A673 (cell line): ENCODE measurements at regions not wholly inside any gene's neighbourhood (a gene's known extent, or its start where the extent isn't known, plus 50 kb on each side); places are given as distances from the start of the nearest gene placed in this dataset.
"Not testable (repeated sequence)": the region's sequence is repeated elsewhere in the genome, so short reads cannot be mapped to it uniquely, and the experiment has no call there.

Experiments
- BruUV-seq: library from RNA; stranded (reverse); fragments of 400-500 nt; replicated peaks from 2 replicates; lab custom pipeline; 2021; lab: Mats Ljungman, UMichigan
- CTCF ChIA-PET: fragments of 300-600 bp; sonication (Branson Sonifier 250); formaldehyde crosslinking; loops from one replicate; lab custom pipeline; 2022; ENCODE audit warnings: antibody characterized with exemption; lab: Charles Lee
- POLR2A ChIA-PET: fragments of 300-600 bp; sonication (Branson Sonifier 250); formaldehyde crosslinking; loops from one replicate; lab custom pipeline; 2022; ENCODE audit warnings: antibody characterized with exemption; ENCODE audit not compliant: low non-redundant PET; lab: Charles Lee
- DNase-seq: peaks from one replicate; pipeline ENCODE4 v3.0.0-alpha.2; 2015; ENCODE audit warnings: low spot score
- H3K27ac ChIP-seq: fragments of 200-600 bp; sonication (generic); 2 replicates; pipeline ENCODE4 v1.5.1; 2016; ENCODE audit warnings: mixed run types, low read depth, mild to moderate bottlenecking, mixed read lengths, antibody characterized with exemption, low read length; ENCODE audit not compliant: poor library complexity, severe bottlenecking
- H3K27me3 ChIP-seq: fragments of 200-600 bp; sonication (generic); replicated peaks from 2 replicates; pipeline ENCODE4 v1.6.1; 2017; ENCODE audit warnings: mixed run types, low read depth, mild to moderate bottlenecking, mixed read lengths, antibody characterized with exemption, low read length; ENCODE audit not compliant: insufficient read depth, poor library complexity
- H3K36me3 ChIP-seq: fragments of 200-600 bp; sonication (generic); 2 replicates; pipeline ENCODE4 v1.6.1; 2016; ENCODE audit warnings: mixed run types, mild to moderate bottlenecking, mixed read lengths, antibody characterized with exemption, low read length; ENCODE audit not compliant: insufficient read depth, poor library complexity, severe bottlenecking
- H3K4me1 ChIP-seq: fragments of 200-600 bp; sonication (generic); 2 replicates; pipeline ENCODE4 v1.6.1; 2017; ENCODE audit warnings: mixed run types, mild to moderate bottlenecking, mixed read lengths, antibody characterized with exemption, low read length; ENCODE audit not compliant: insufficient read depth, poor library complexity, severe bottlenecking
- H3K4me3 ChIP-seq: fragments of 200-600 bp; sonication (generic); 2 replicates; pipeline ENCODE4 v1.5.1; 2016; ENCODE audit warnings: low read depth, mixed run types, mild to moderate bottlenecking, mixed read lengths, low read length; ENCODE audit not compliant: poor library complexity, severe bottlenecking
- H3K9me3 ChIP-seq: fragments of 200-600 bp; sonication (generic); 2 replicates; pipeline ENCODE4 v1.6.1; 2016; ENCODE audit warnings: mixed run types, low read depth, mild to moderate bottlenecking, mixed read lengths, antibody characterized with exemption, low read length; ENCODE audit not compliant: poor library complexity, severe bottlenecking
- EZH2 ChIP-seq: fragments of 200-600 bp; sonication (generic); IDR thresholded peaks from 2 replicates; pipeline ENCODE4 v1.6.1; 2017; ENCODE audit warnings: borderline replicate concordance, low read depth, mild to moderate bottlenecking, mixed read lengths, antibody characterized with exemption, low read length; ENCODE audit not compliant: poor library complexity, severe bottlenecking
- intact Hi-C: fragments of 100-400 bp; cut with micrococcal nuclease; formaldehyde crosslinking; loops from one replicate; pipeline ENCODE4 v1.10.0; 2022; ENCODE audit not compliant: unreplicated experiment
- TF ChIP-seq, protein P1 (sequence below): fragments of 300-800, 200-600 bp; sonication (generic); conservative IDR thresholded peaks from 2 replicates; pipeline ENCODE4 v1.5.1; 2017; ENCODE audit warnings: low read depth, mild to moderate bottlenecking, antibody characterized with exemption, low read length, moderate library complexity, mixed read lengths

DNA sequence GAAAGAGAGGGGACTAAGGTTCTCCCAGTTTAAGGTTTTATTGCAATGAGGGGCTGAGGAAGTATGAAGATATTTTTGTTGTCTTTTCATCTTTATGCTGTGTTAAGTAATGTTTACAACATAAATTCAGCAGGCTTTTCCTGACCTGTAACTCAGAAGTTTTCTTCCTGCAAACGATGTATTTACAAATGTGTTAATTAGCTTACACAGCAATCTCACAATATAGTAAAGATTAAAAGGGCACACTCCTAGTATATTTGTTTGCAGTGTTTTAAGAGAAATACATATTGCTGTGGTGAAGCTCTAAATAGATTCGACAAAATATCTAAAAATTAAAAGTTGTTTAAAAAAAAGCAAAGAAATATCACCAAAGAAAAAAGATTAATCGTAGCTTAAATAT lies 55.7 kb downstream of the OR11H12 start:
- intact Hi-C loops, result no loop called here
- ChIA-PET POLR2A (no interaction called here), CTCF (no interaction called here)
- Histone ChIP-seq H3K27me3 (no peaks in the 10 kb centered on the region), H3K9me3 (peaks cover 60% of the 10 kb centered on the region), H3K4me1 (no peaks in the 10 kb centered on the region), H3K27ac (no peak overlapping the region), H3K4me3 (no peak overlapping the region), H3K36me3 (no peaks in the 10 kb centered on the region)
- TF ChIP-seq, protein P1, sequence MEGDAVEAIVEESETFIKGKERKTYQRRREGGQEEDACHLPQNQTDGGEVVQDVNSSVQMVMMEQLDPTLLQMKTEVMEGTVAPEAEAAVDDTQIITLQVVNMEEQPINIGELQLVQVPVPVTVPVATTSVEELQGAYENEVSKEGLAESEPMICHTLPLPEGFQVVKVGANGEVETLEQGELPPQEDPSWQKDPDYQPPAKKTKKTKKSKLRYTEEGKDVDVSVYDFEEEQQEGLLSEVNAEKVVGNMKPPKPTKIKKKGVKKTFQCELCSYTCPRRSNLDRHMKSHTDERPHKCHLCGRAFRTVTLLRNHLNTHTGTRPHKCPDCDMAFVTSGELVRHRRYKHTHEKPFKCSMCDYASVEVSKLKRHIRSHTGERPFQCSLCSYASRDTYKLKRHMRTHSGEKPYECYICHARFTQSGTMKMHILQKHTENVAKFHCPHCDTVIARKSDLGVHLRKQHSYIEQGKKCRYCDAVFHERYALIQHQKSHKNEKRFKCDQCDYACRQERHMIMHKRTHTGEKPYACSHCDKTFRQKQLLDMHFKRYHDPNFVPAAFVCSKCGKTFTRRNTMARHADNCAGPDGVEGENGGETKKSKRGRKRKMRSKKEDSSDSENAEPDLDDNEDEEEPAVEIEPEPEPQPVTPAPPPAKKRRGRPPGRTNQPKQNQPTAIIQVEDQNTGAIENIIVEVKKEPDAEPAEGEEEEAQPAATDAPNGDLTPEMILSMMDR, result no peak
- TF ChIP-seq EZH2, result no peak
- no TSS peak for BruUV-seq
- DNase-seq, result no peak

DNA sequence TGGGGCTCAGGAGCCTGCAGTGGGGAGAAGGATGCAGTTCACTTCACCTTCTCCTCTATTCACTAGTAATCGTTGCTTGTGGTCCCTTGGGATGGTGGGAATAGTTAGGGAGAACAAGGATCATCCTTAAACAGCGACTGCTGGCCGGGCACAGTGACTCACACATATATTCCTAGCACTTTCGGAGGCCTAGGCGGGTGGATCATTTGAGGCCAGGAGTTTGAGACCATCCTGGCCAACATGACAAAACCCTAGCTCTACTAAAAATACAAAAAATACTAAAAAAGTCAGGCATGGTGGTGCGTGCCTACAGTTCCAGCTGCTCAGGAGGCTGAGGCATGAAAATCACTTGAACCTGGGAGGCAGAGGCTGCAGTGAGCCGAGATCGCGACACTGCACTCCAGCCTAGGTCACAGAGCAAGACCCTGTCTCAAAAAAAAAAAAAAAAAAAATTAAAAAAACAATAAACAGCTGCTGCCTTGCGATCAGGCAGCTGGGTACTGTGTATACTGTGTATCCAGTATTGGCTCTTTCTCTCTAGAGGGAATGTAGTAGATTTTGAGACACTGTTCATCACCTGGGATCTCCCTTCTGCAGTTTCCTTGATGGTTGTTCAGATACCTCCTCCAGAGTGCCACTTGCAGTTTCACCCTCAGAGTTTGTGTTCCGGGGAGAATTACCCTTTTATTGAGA lies 59.1 kb downstream of the OR11H12 start:
- POLR2A ChIA-PET, intact Hi-C loops, H3K27me3 ChIP-seq, DNase-seq, H3K36me3 ChIP-seq, H3K4me3 ChIP-seq, H3K4me1 ChIP-seq, BruUV-seq, H3K27ac ChIP-seq: not testable (repeated sequence)
- H3K9me3 ChIP-seq, result peaks cover 71% of the 10 kb centered on the region
- CTCF ChIA-PET, result interaction anchor here (0.7 kb wide), 1 partner anchor 1220 kb away, joined by 5 read pairs; no protein-coding TSS in a partner anchor

DNA sequence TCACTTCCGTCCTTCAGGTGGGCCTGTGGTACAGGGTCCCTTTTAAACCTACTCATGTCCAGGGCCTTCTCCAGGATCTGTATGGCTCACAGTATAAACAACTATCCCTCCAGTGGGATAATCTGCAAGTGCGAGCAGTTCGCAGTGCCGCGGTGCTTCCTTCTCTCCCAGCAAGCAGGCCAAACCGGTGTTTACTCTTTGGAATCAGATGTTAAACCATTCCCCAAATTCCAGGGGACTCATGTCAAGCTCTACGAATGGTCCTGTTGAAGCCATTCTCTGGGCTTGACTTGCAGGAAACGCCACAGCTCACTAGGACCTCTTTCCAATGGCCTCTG lies 59.6 kb downstream of the OR11H12 start:
- H3K27ac ChIP-seq, result no peak overlapping the region
- no peak for DNase-seq
- TF ChIP-seq, protein P1, result no peak
- no peak for TF ChIP-seq EZH2
- no peaks in the 10 kb centered on the region for H3K27me3 ChIP-seq
- H3K9me3 ChIP-seq, result peaks cover 73% of the 10 kb centered on the region
- H3K4me3 ChIP-seq, result no peak overlapping the region
- ChIA-PET CTCF (no interaction called here), POLR2A (no interaction called here)
- no peaks in the 10 kb centered on the region for H3K36me3 ChIP-seq
- intact Hi-C loops, result no loop called here
- BruUV-seq, result no TSS peak
- H3K4me1 ChIP-seq, result no peaks in the 10 kb centered on the region

DNA sequence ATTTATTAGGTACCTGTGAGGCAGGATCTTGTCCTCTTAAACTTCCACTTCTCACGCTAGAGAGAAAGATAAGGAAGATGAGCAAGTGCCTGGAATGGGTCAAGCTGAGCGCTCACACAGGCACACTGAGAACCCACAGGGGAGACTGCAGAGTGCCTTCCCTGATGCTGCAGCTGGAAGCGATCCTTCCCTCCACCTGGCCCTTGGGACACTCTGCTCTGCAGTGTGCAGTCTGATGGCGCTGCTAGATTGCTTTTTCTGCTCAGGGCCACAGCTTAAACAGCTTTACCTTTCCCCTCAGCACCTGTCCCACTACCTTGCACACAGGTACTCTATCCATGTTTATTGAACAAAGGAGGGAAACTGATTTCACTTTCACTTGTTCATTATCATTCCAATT lies 66.9 kb downstream of the OR11H12 start:
- H3K27me3 ChIP-seq, H3K4me1 ChIP-seq, H3K27ac ChIP-seq, intact Hi-C loops, DNase-seq, H3K4me3 ChIP-seq, H3K36me3 ChIP-seq, BruUV-seq, CTCF ChIA-PET, POLR2A ChIA-PET: not testable (repeated sequence)
- peaks cover 32% of the 10 kb centered on the region for H3K9me3 ChIP-seq
